Activated CD8-positive, alpha-beta memory T cell treated with anti-CD3 and anti-CD28 coated beads, Interleukin-2, amount 50 U/mL, for 1 hour (primary cell): ENCODE measurements at regions not wholly inside any gene's neighbourhood (a gene's known extent, or its start where the extent isn't known, plus 50 kb on each side); places are given as distances from the start of the nearest gene placed in this dataset.

Experiments
- DNase-seq: peaks from one replicate; pipeline ENCODE4 v3.0.0-alpha.2; 2020; ENCODE audit errors: extremely low read depth

- DNase-seq = no peak
Observed at GRCh38 chr1:99570486-99571089, 75.3 kb upstream of the PALMD start.

GRCh38 chr1:99571092-99571734 is 74.7 kb upstream of the PALMD start:
- DNase-seq = no peak

GRCh38 chr1:99573431-99574217 is 72.3 kb upstream of the PALMD start:
- DNase-seq = no peak

- no peak for DNase-seq
Observed at GRCh38 chr1:99577313-99577712, 68.6 kb upstream of the PALMD start.

- DNase-seq = no peak
Observed at GRCh38 chr1:99579691-99580172, 66.2 kb upstream of the PALMD start.

- no peak for DNase-seq
Observed at GRCh38 chr1:99580451-99580850, 65.5 kb upstream of the PALMD start.

GRCh38 chr1:99587008-99587407 is 58.9 kb upstream of the PALMD start:
- DNase-seq = no peak

GRCh38 chr1:99589186-99589636 is 56.7 kb upstream of the PALMD start:
- no peak for DNase-seq

- DNase-seq = no peak
Observed at GRCh38 chr1:99590578-99591209, 55.2 kb upstream of the PALMD start.

GRCh38 chr1:99591886-99592285 is 54.0 kb upstream of the PALMD start:
- no peak for DNase-seq

- DNase-seq = no peak
Observed at GRCh38 chr1:99594205-99594604, 51.7 kb upstream of the PALMD start.

- no peak for DNase-seq
Observed at GRCh38 chr1:99595041-99595440, 50.9 kb upstream of the PALMD start.

- no peak for DNase-seq
Observed at GRCh38 chr1:99595441-99595840, 50.5 kb upstream of the PALMD start.
